ENCODE measurements at regions not wholly inside any gene's neighbourhood (a gene's known extent, or its start where the extent isn't known, plus 50 kb on each side); places are given as distances from the start of the nearest gene placed in this dataset.
"Not testable (repeated sequence)": the region's sequence is repeated elsewhere in the genome, so short reads cannot be mapped to it uniquely, and the experiment has no call there.

DNA sequence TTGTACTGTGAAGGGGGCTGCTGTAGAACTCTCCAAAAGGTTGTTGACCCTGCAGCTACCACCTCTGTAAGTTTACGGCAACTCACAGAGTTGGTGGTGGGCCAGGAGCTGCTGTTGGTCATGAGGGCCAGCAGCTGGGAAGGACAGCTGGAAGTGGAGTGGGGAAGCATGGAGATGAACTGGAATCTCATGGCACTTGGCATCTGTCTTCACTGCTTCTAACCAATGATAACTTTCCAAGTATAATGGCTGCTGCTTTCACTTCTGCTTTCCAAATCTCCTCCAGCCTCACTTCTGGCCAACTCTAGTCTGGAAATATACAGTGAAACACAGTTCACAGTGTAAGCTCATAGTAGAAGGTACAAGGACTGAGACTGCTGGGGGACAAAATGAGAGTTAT lies 126.5 kb upstream of the INTU start:
- TF ChIP-seq SPI1 (IDR thresholded peaks at IDR 0.05; ENCODE audit: borderline replicate concordance, low read depth) (peak; percentile 58), GABPA (IDR thresholded peaks at IDR 0.05; ENCODE audit: low read depth) (no peak)
- H3K4me3 ChIP-seq (replicated peaks; ENCODE audit: insufficient read depth, low read length): no peak overlapping the region
- no peak overlapping the region for H3K27ac ChIP-seq (replicated peaks)
- no peaks in the 10 kb centered on the region for H3K27me3 ChIP-seq (ENCODE audit: insufficient read depth, poor library complexity, severe bottlenecking)
- no peak for DNase-seq (ENCODE audit: low read depth in 1 of 2, low spot score in 1 of 2)

DNA sequence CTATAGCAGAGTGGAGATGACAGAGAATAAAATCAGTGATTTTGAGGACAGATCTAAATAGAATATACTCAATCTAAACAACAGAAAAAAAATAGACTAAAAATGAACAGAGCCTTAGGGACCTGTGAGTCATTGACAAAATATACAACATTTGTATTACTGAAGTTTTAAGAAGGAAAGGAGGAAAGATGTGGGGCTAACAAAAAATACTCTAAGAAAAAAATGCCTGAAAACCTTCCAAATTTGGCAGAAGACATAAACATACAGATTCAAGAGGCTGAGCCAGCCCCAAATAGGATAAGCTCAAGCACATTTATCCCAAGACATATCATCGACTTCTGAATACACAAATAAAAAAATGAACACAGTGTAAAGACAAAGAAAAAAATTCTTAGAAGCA lies 123.6 kb upstream of the INTU start:
- Histone ChIP-seq H3K4me3 (replicated peaks; ENCODE audit: insufficient read depth, low read length) (no peak overlapping the region), H3K27ac (replicated peaks) (no peak overlapping the region), H3K27me3 (ENCODE audit: insufficient read depth, poor library complexity, severe bottlenecking) (no peaks in the 10 kb centered on the region)
- DNase-seq (ENCODE audit: low read depth in 1 of 2, low spot score in 1 of 2): no peak
- TF ChIP-seq POLR2AphosphoS5 (IDR thresholded peaks at IDR 0.05; ENCODE audit: low read depth): no peak
- no peak for TF ChIP-seq GABPA (IDR thresholded peaks at IDR 0.05; ENCODE audit: low read depth)
- TF ChIP-seq, protein P1, sequence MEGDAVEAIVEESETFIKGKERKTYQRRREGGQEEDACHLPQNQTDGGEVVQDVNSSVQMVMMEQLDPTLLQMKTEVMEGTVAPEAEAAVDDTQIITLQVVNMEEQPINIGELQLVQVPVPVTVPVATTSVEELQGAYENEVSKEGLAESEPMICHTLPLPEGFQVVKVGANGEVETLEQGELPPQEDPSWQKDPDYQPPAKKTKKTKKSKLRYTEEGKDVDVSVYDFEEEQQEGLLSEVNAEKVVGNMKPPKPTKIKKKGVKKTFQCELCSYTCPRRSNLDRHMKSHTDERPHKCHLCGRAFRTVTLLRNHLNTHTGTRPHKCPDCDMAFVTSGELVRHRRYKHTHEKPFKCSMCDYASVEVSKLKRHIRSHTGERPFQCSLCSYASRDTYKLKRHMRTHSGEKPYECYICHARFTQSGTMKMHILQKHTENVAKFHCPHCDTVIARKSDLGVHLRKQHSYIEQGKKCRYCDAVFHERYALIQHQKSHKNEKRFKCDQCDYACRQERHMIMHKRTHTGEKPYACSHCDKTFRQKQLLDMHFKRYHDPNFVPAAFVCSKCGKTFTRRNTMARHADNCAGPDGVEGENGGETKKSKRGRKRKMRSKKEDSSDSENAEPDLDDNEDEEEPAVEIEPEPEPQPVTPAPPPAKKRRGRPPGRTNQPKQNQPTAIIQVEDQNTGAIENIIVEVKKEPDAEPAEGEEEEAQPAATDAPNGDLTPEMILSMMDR (IDR thresholded peaks at IDR 0.05; ENCODE audit: insufficient read depth, low read length): no peak
- no peak for TF ChIP-seq SPI1 (IDR thresholded peaks at IDR 0.05; ENCODE audit: borderline replicate concordance, low read depth)

- H3K4me3 ChIP-seq (replicated peaks; ENCODE audit: insufficient read depth, low read length); DNase-seq (ENCODE audit: low read depth in 1 of 2, low spot score in 1 of 2); H3K27me3 ChIP-seq (ENCODE audit: insufficient read depth, poor library complexity, severe bottlenecking); H3K27ac ChIP-seq (replicated peaks): not testable (repeated sequence)
These were observed 120.1 kb upstream of the INTU start for GRCh38 chr4:127512672-127513071.

GRCh38 chr4:127515259-127515658 lies 117.5 kb upstream of the INTU start:
- not testable (repeated sequence) for DNase-seq (ENCODE audit: low read depth in 1 of 2, low spot score in 1 of 2); H3K4me3 ChIP-seq (replicated peaks; ENCODE audit: insufficient read depth, low read length); H3K27ac ChIP-seq (replicated peaks); H3K27me3 ChIP-seq (ENCODE audit: insufficient read depth, poor library complexity, severe bottlenecking)

DNA sequence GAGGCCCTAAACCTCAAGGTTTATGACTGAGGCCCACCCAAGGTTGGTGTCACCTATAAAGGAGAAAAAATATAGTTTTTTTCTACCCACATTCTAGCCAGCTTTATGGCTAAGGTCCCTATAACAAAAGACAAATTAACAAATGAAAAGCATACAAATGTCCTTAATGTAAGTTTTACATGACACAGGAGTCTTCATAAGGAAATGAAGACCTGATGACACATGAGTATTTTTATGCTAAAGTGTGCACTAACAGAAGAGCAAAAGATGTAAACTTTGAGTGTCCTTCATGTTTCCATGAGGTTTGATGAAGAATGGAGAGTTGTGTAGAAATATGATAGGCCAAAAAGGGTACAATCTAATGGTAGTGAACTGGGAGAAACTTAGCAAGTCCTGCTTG lies 114.7 kb upstream of the INTU start:
- TF ChIP-seq GABPA (IDR thresholded peaks at IDR 0.05; ENCODE audit: low read depth) (no peak), SPI1 (IDR thresholded peaks at IDR 0.05; ENCODE audit: borderline replicate concordance, low read depth) (no peak), POLR2AphosphoS5 (IDR thresholded peaks at IDR 0.05; ENCODE audit: low read depth) (no peak)
- TF ChIP-seq, protein P2, sequence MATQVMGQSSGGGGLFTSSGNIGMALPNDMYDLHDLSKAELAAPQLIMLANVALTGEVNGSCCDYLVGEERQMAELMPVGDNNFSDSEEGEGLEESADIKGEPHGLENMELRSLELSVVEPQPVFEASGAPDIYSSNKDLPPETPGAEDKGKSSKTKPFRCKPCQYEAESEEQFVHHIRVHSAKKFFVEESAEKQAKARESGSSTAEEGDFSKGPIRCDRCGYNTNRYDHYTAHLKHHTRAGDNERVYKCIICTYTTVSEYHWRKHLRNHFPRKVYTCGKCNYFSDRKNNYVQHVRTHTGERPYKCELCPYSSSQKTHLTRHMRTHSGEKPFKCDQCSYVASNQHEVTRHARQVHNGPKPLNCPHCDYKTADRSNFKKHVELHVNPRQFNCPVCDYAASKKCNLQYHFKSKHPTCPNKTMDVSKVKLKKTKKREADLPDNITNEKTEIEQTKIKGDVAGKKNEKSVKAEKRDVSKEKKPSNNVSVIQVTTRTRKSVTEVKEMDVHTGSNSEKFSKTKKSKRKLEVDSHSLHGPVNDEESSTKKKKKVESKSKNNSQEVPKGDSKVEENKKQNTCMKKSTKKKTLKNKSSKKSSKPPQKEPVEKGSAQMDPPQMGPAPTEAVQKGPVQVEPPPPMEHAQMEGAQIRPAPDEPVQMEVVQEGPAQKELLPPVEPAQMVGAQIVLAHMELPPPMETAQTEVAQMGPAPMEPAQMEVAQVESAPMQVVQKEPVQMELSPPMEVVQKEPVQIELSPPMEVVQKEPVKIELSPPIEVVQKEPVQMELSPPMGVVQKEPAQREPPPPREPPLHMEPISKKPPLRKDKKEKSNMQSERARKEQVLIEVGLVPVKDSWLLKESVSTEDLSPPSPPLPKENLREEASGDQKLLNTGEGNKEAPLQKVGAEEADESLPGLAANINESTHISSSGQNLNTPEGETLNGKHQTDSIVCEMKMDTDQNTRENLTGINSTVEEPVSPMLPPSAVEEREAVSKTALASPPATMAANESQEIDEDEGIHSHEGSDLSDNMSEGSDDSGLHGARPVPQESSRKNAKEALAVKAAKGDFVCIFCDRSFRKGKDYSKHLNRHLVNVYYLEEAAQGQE (IDR thresholded peaks at IDR 0.05; ENCODE audit: insufficient replicate concordance, low read depth): no peak
- TF ChIP-seq, protein P1 (IDR thresholded peaks at IDR 0.05; ENCODE audit: insufficient read depth, low read length): no peak
- Histone ChIP-seq H3K4me3 (replicated peaks; ENCODE audit: insufficient read depth, low read length) (no peak overlapping the region), H3K27me3 (ENCODE audit: insufficient read depth, poor library complexity, severe bottlenecking) (no peaks in the 10 kb centered on the region), H3K27ac (replicated peaks) (no peak overlapping the region)
- no peak for DNase-seq (ENCODE audit: low read depth in 1 of 2, low spot score in 1 of 2)

- no peak overlapping the region for H3K4me3 ChIP-seq (replicated peaks; ENCODE audit: insufficient read depth, low read length)
- H3K27me3 ChIP-seq (ENCODE audit: insufficient read depth, poor library complexity, severe bottlenecking): no peaks in the 10 kb centered on the region
- TF ChIP-seq POLR2AphosphoS5 (IDR thresholded peaks at IDR 0.05; ENCODE audit: low read depth): no peak
- TF ChIP-seq, protein P1 (IDR thresholded peaks at IDR 0.05; ENCODE audit: insufficient read depth, low read length): no peak
- TF ChIP-seq SPI1 (IDR thresholded peaks at IDR 0.05; ENCODE audit: borderline replicate concordance, low read depth): no peak
- no peak for TF ChIP-seq GABPA (IDR thresholded peaks at IDR 0.05; ENCODE audit: low read depth)
- no peak for DNase-seq (ENCODE audit: low read depth in 1 of 2, low spot score in 1 of 2)
- no peak overlapping the region for H3K27ac ChIP-seq (replicated peaks)
These were observed 111.3 kb upstream of the INTU start for GRCh38 chr4:127521463-127521862.

Measured in HL-60 (cell line).